HUES48 (cell line): ENCODE measurements at regions not wholly inside any gene's neighbourhood (a gene's known extent, or its start where the extent isn't known, plus 50 kb on each side); places are given as distances from the start of the nearest gene placed in this dataset.

Experiments
- H3K27ac ChIP-seq: one replicate; pipeline ENCODE4 v1.7.0; 2013; ENCODE audit warnings: low read depth, low read length, inconsistent platforms
- H3K27me3 ChIP-seq: 2 replicates; pipeline ENCODE4 v1.6.1; 2013; ENCODE audit warnings: mild to moderate bottlenecking, low read length; ENCODE audit not compliant: control insufficient read depth, insufficient read depth
- H3K36me3 ChIP-seq: 2 replicates; pipeline ENCODE4 v1.6.1; 2013; ENCODE audit warnings: low read length; ENCODE audit not compliant: control insufficient read depth, insufficient read depth
- H3K4me1 ChIP-seq: 2 replicates; pipeline ENCODE4 v1.6.1; 2013; ENCODE audit warnings: mild to moderate bottlenecking, low read length; ENCODE audit not compliant: control insufficient read depth, insufficient read depth
- H3K4me3 ChIP-seq: 2 replicates; pipeline ENCODE4 v1.5.1; 2013; ENCODE audit warnings: mild to moderate bottlenecking, low read depth, low read length
- H3K9ac ChIP-seq: 2 replicates; pipeline ENCODE4 v1.6.1; 2013; ENCODE audit warnings: mild to moderate bottlenecking, low read depth, low read length, moderate library complexity
- H3K9me3 ChIP-seq: 2 replicates; pipeline ENCODE4 v1.6.1; 2013; ENCODE audit warnings: low read length; ENCODE audit not compliant: control insufficient read depth, insufficient read depth

DNA sequence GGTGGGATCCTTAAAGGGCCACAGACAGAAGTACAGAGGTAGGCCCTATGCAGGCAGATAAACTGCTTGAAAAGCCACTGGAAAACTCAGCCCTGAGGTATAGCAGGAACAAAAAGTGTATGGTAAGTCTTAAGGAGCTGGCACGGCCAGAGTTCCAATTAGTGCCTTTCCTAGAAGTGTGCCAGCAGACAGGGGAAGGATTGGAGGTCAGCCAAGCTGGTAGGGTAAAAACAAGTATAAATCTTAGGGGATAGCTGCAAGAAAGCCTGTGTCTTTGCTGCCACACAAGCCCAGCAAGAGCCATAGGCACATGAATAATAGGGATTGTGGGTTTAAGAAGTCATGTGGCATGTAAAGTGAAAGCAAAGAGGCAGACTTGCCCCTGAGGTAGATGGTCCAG is 582.5 kb downstream of the PLOD2 start:
- Histone ChIP-seq H3K4me3 (no peak overlapping the region), H3K36me3 (no peaks in the 10 kb centered on the region), H3K27me3 (no peaks in the 10 kb centered on the region), H3K4me1 (no peaks in the 10 kb centered on the region), H3K9ac (no peak overlapping the region), H3K27ac (no peak overlapping the region), H3K9me3 (no peaks in the 10 kb centered on the region)

- H3K9me3 ChIP-seq = no peaks in the 10 kb centered on the region
- no peak overlapping the region for H3K9ac ChIP-seq
- no peak overlapping the region for H3K27ac ChIP-seq
- H3K4me3 ChIP-seq = no peak overlapping the region
- no peaks in the 10 kb centered on the region for H3K4me1 ChIP-seq
- no peaks in the 10 kb centered on the region for H3K36me3 ChIP-seq
- no peaks in the 10 kb centered on the region for H3K27me3 ChIP-seq
Measured at GRCh38 chr3:145581694-145582093, 579.3 kb downstream of the PLOD2 start.

GRCh38 chr3:145604851-145605250 is 556.1 kb downstream of the PLOD2 start:
- no peak overlapping the region for H3K27ac ChIP-seq
- no peaks in the 10 kb centered on the region for H3K27me3 ChIP-seq
- H3K9ac ChIP-seq = no peak overlapping the region
- H3K9me3 ChIP-seq = no peaks in the 10 kb centered on the region
- H3K36me3 ChIP-seq = no peaks in the 10 kb centered on the region
- no peaks in the 10 kb centered on the region for H3K4me1 ChIP-seq
- no peak overlapping the region for H3K4me3 ChIP-seq

- H3K4me1 ChIP-seq = no peaks in the 10 kb centered on the region
- no peak overlapping the region for H3K9ac ChIP-seq
Measured at GRCh38 chr3:145620002-145620401, 541.0 kb downstream of the PLOD2 start.

GRCh38 chr3:145620486-145620885 is 540.5 kb downstream of the PLOD2 start:
- H3K4me1 ChIP-seq = no peaks in the 10 kb centered on the region
- H3K9ac ChIP-seq = no peak overlapping the region
- H3K27me3 ChIP-seq = no peaks in the 10 kb centered on the region
- H3K9me3 ChIP-seq = no peaks in the 10 kb centered on the region
- H3K27ac ChIP-seq = no peak overlapping the region
- H3K4me3 ChIP-seq = no peak overlapping the region
- no peaks in the 10 kb centered on the region for H3K36me3 ChIP-seq

More at GRCh38 chr3:145620002-145620401, 541.0 kb downstream of the PLOD2 start:
- Histone ChIP-seq H3K9me3 (no peaks in the 10 kb centered on the region), H3K27ac (no peak overlapping the region), H3K36me3 (no peaks in the 10 kb centered on the region), H3K27me3 (no peaks in the 10 kb centered on the region), H3K4me3 (no peak overlapping the region)

GRCh38 chr3:145623349-145623748 is 537.6 kb downstream of the PLOD2 start:
- Histone ChIP-seq H3K27me3 (no peaks in the 10 kb centered on the region), H3K9ac (no peak overlapping the region), H3K4me1 (peaks cover 12% of the 10 kb centered on the region; the same call in 1 of the 2 replicates), H3K27ac (no peak overlapping the region), H3K9me3 (no peaks in the 10 kb centered on the region), H3K36me3 (no peaks in the 10 kb centered on the region), H3K4me3 (no peak overlapping the region)

- Histone ChIP-seq H3K9me3 (peaks cover 3% of the 10 kb centered on the region), H3K9ac (no peak overlapping the region), H3K4me3 (no peak overlapping the region), H3K27ac (no peak overlapping the region), H3K27me3 (no peaks in the 10 kb centered on the region), H3K4me1 (peaks cover 12% of the 10 kb centered on the region; the same call in 1 of the 2 replicates), H3K36me3 (no peaks in the 10 kb centered on the region)
Measured at GRCh38 chr3:145628211-145628610, 532.8 kb downstream of the PLOD2 start.

DNA sequence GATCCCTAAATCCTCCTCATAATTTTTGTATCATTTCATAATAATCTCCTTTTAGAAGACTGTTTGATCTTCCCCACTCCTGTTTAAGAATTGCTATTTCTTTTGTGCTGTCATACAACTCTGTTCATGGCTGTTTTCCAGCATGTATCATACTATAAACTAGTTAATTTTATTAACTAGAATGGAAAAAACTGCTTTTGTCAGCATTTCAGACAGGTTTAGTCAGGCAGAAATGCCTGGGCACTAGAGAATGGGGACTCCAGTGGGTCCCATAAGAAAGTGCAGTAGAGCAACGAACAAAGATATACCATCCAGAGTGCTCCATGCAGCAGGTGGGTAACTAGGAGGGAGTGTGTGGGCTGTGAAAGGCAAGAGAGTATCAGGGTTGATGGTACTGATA is 523.9 kb downstream of the PLOD2 start:
- Histone ChIP-seq H3K27me3 (no peaks in the 10 kb centered on the region), H3K4me3 (no peak overlapping the region), H3K27ac (no peak overlapping the region), H3K9ac (no peak overlapping the region), H3K36me3 (no peaks in the 10 kb centered on the region), H3K9me3 (no peaks in the 10 kb centered on the region; the same call in none of the 2 replicates), H3K4me1 (no peaks in the 10 kb centered on the region)

- H3K27me3 ChIP-seq = no peaks in the 10 kb centered on the region
- H3K4me1 ChIP-seq = no peaks in the 10 kb centered on the region
- no peak overlapping the region for H3K9ac ChIP-seq
- H3K4me3 ChIP-seq = no peak overlapping the region
- no peak overlapping the region for H3K27ac ChIP-seq
- H3K9me3 ChIP-seq = no peaks in the 10 kb centered on the region
- H3K36me3 ChIP-seq = no peaks in the 10 kb centered on the region
Measured at GRCh38 chr3:145639003-145639606, 521.9 kb downstream of the PLOD2 start.

GRCh38 chr3:145639875-145640274 is 521.1 kb downstream of the PLOD2 start:
- no peak overlapping the region for H3K9ac ChIP-seq
- H3K27me3 ChIP-seq = no peaks in the 10 kb centered on the region
- no peak overlapping the region for H3K4me3 ChIP-seq
- no peaks in the 10 kb centered on the region for H3K9me3 ChIP-seq
- no peaks in the 10 kb centered on the region for H3K36me3 ChIP-seq
- no peaks in the 10 kb centered on the region for H3K4me1 ChIP-seq
- H3K27ac ChIP-seq = no peak overlapping the region

- no peaks in the 10 kb centered on the region for H3K27me3 ChIP-seq
- H3K27ac ChIP-seq = no peak overlapping the region
- no peak overlapping the region for H3K4me3 ChIP-seq
- no peak overlapping the region for H3K9ac ChIP-seq
- H3K9me3 ChIP-seq = no peaks in the 10 kb centered on the region
- H3K36me3 ChIP-seq = no peaks in the 10 kb centered on the region
- no peaks in the 10 kb centered on the region for H3K4me1 ChIP-seq
Measured at GRCh38 chr3:145648396-145648795, 512.6 kb downstream of the PLOD2 start.
